NB4 (cell line): ENCODE measurements at regions not wholly inside any gene's neighbourhood (a gene's known extent, or its start where the extent isn't known, plus 50 kb on each side); places are given as distances from the start of the nearest gene placed in this dataset.

Experiments used
- CTCF ChIP-seq: IDR thresholded peaks from one replicate; pipeline ENCODE4 v1.5.1; 2012; ENCODE audit warnings: low read depth, low read length
- MAX ChIP-seq: IDR thresholded peaks from 2 replicates; pipeline ENCODE4 v1.6.1; 2011; ENCODE audit warnings: low read depth, low read length
- POLR2A ChIP-seq: IDR thresholded peaks from 2 replicates; pipeline ENCODE4 v1.6.1; 2011; ENCODE audit warnings: mild to moderate bottlenecking; ENCODE audit not compliant: insufficient read length; ENCODE audit errors: extremely low read depth

- TF ChIP-seq CTCF: no peak
- TF ChIP-seq MAX: no peak
- no peak for TF ChIP-seq POLR2A
Measured at GRCh38 chr5:124234022-124234769, 512.2 kb downstream of the ZNF608 start.
